ENCODE measurements at regions not wholly inside any gene's neighbourhood (a gene's known extent, or its start where the extent isn't known, plus 50 kb on each side); places are given as distances from the start of the nearest gene placed in this dataset.
"Not testable (repeated sequence)": the region's sequence is repeated elsewhere in the genome, so short reads cannot be mapped to it uniquely, and the experiment has no call there.

GRCh38 chr14:97777622-97778355 is 980.6 kb downstream of the VRK1 start:
- DNase-seq: no peak

- peak in 5 of 56 donors; percentile 1 to 30 (median 15) for DNase-seq
Measured at GRCh38 chr14:97779140-97779539, 982.0 kb downstream of the VRK1 start.

- DNase-seq: no peak
Measured at GRCh38 chr14:97780804-97781203, 983.6 kb downstream of the VRK1 start.

GRCh38 chr14:97781961-97782360 is 984.8 kb downstream of the VRK1 start:
- no peak for DNase-seq

- DNase-seq: no peak
Measured at GRCh38 chr14:97782871-97783414, 985.8 kb downstream of the VRK1 start.

- no peak for DNase-seq
Measured at GRCh38 chr14:97785495-97785894, 988.3 kb downstream of the VRK1 start.

- no peak for DNase-seq
Measured at GRCh38 chr14:97788364-97788763, 991.2 kb downstream of the VRK1 start.

GRCh38 chr14:97788846-97789526 is 991.8 kb downstream of the VRK1 start:
- DNase-seq: no peak

GRCh38 chr14:97791072-97791471 is 993.9 kb downstream of the VRK1 start:
- DNase-seq: no peak

GRCh38 chr14:97791906-97792305 is 994.7 kb downstream of the VRK1 start:
- DNase-seq: no peak

- DNase-seq: no peak
Measured at GRCh38 chr14:97796511-97796910, 999.3 kb downstream of the VRK1 start.

- no peak for DNase-seq
Measured at GRCh38 chr14:97798176-97798575, 1001.0 kb downstream of the VRK1 start.

GRCh38 chr14:97802430-97803373 is 1005.5 kb downstream of the VRK1 start:
- no peak for DNase-seq

GRCh38 chr14:97804056-97804455 is 1006.9 kb downstream of the VRK1 start:
- no peak for DNase-seq

- no peak for DNase-seq
Measured at GRCh38 chr14:97806891-97807290, 1009.7 kb downstream of the VRK1 start.

GRCh38 chr14:97808541-97808940 is 1011.4 kb downstream of the VRK1 start:
- DNase-seq: not testable (repeated sequence)

GRCh38 chr14:97813556-97813955 is 1016.4 kb downstream of the VRK1 start:
- no peak for DNase-seq

GRCh38 chr14:97820781-97821180 is 1023.6 kb downstream of the VRK1 start:
- no peak for DNase-seq

GRCh38 chr14:97824218-97824617 is 1027.0 kb downstream of the VRK1 start:
- no peak for DNase-seq

GRCh38 chr14:97827746-97828145 is 1030.6 kb downstream of the VRK1 start:
- no peak for DNase-seq

GRCh38 chr14:97832776-97833175 is 1035.6 kb downstream of the VRK1 start:
- no peak for DNase-seq

GRCh38 chr14:97838986-97839385 is 1041.8 kb downstream of the VRK1 start:
- DNase-seq: no peak

Data from nucleus accumbens (tissue), 56 donors.